Fibroblast of skin of back (primary cell): ENCODE measurements at regions not wholly inside any gene's neighbourhood (a gene's known extent, or its start where the extent isn't known, plus 50 kb on each side); places are given as distances from the start of the nearest gene placed in this dataset.

Experiments used
- DNase-seq: peaks from one replicate; pipeline ENCODE4 v3.0.0-alpha.2; 2013

DNA sequence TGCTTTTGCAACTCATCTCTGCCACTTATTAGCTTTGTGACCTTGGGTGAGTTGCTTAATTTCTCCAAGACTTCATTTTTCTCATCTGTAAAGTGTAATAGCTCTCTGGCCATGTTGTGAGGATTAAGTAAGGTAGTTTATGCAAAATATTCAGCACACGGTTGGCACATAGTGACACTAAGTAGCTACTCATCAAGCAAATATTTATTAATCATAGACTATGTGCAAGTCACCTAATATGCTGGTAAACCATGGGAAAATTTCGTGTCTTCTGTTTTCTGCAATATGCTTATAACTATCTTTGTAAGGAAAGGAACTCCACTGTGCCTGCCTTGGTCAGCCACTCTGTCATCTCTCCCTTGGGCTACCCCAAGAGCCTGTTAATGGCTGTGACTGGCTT, 50.3 kb upstream of the EGR2 start:
- peak; percentile 48 for DNase-seq
